HEK293 (cell line): ENCODE measurements at regions not wholly inside any gene's neighbourhood (a gene's known extent, or its start where the extent isn't known, plus 50 kb on each side); places are given as distances from the start of the nearest gene placed in this dataset.

Experiments used
- CTCF ChIP-seq: fragments of 450-650 bp; formaldehyde crosslinking; IDR thresholded peaks from 2 replicates; pipeline ENCODE4 v1.5.1; 2016; ENCODE audit warnings: missing biosample characterization, missing genetic modification characterization
- ZBTB1 ChIP-seq: fragments of 450-650 bp; formaldehyde crosslinking; IDR thresholded peaks from 2 replicates; pipeline ENCODE4 v1.5.1; 2016; ENCODE audit warnings: missing biosample characterization, missing genetic modification characterization
- ZNF785 ChIP-seq: fragments of 450-650 bp; formaldehyde crosslinking; IDR thresholded peaks from 2 replicates; pipeline ENCODE4 v1.5.1; 2016; ENCODE audit warnings: missing biosample characterization, missing genetic modification characterization

DNA sequence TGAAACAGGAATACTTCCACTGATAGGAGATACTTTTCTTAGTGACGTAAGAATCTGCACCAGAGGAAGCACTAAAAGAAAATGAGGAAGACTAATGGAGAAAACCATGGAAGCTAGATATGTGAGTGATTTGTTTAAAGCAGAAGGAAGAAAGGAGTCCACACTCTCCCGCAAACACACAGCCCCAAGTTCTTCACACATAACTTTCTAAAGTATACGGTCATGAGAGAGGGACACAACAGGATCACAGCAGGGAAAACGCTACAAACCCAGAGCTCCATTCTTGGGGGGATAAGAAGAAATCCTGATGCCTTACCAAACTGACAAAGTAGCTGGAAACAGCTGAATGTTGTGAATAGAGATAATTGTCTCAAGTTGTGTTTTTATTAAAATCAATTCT is 222.2 kb upstream of the TMEM161B start:
- TF ChIP-seq ZBTB1 (no peak), CTCF (tag by site-specific recombination) (no peak), ZNF785 (tag by site-specific recombination) (no peak)
